IMR-90 (cell line): ENCODE measurements at regions not wholly inside any gene's neighbourhood (a gene's known extent, or its start where the extent isn't known, plus 50 kb on each side); places are given as distances from the start of the nearest gene placed in this dataset.

ENCODE experiments used
- ATAC-seq: fragments of 200-7000 bp; cut with Tn5 transposase; 2 replicates; pipeline ENCODE4 v1.9.1; 2020; ENCODE audit warnings: low read depth, mild to moderate bottlenecking, moderate library complexity
- BruUV-seq: library from RNA; stranded (reverse); fragments of 400-500 nt; replicated peaks from 2 replicates; lab custom pipeline; 2021; lab: Mats Ljungman, UMichigan
- CTCF ChIA-PET: fragments of 300-600 bp; formaldehyde crosslinking; extraction: SDS; loops from one replicate; lab custom pipeline; 2021; ENCODE audit warnings: antibody characterized with exemption; lab: Yijun Ruan, JAX
- POLR2A ChIA-PET: fragments of 300-600 bp; sonication (Branson Sonifier 250); formaldehyde crosslinking; loops from one replicate; lab custom pipeline; 2022; ENCODE audit warnings: antibody characterized with exemption; ENCODE audit not compliant: unreplicated experiment; lab: Charles Lee
- DNase-seq: peaks from one replicate; pipeline ENCODE4 v3.0.0; 2013
- H2AFZ ChIP-seq: replicated peaks from 2 replicates; pipeline ENCODE3; 2013; ENCODE audit warnings: low read length, mild to moderate bottlenecking; ENCODE audit not compliant: poor library complexity
- H2AK5ac ChIP-seq: 2 replicates; pipeline ENCODE4 v1.6.1; 2013; ENCODE audit warnings: low read depth, low read length, inconsistent platforms
- H2AK9ac ChIP-seq: replicated peaks from 2 replicates; pipeline ENCODE3; 2013; ENCODE audit warnings: mild to moderate bottlenecking, low read depth, low read length, moderate library complexity; ENCODE audit not compliant: poor library complexity
- H2BK120ac ChIP-seq: 2 replicates; pipeline ENCODE4 v1.6.1; 2013; ENCODE audit warnings: low read depth, low read length, inconsistent platforms
- H2BK15ac ChIP-seq: 3 replicates; pipeline ENCODE4 v1.6.1; 2013; ENCODE audit warnings: low read depth, low read length, inconsistent platforms
- H2BK20ac ChIP-seq: 2 replicates; pipeline ENCODE4 v1.6.1; 2013; ENCODE audit warnings: low read depth, mild to moderate bottlenecking, inconsistent platforms, low read length, moderate library complexity
- H2BK5ac ChIP-seq: 2 replicates; pipeline ENCODE4 v1.6.1; 2013; ENCODE audit warnings: mild to moderate bottlenecking, low read depth, low read length, inconsistent platforms; ENCODE audit not compliant: poor library complexity, severe bottlenecking
- H3K14ac ChIP-seq: replicated peaks from 2 replicates; pipeline ENCODE4 v1.6.1; 2013; ENCODE audit warnings: low read depth, low read length, inconsistent platforms
- H3K18ac ChIP-seq: 2 replicates; pipeline ENCODE4 v1.6.1; 2013; ENCODE audit warnings: low read depth, low read length, control low read depth
- H3K23ac ChIP-seq: 2 replicates; pipeline ENCODE4 v1.6.1; 2013; ENCODE audit warnings: low read depth, low read length, inconsistent platforms
- H3K27ac ChIP-seq: 2 replicates; pipeline ENCODE4 v1.5.1; 2013; ENCODE audit warnings: mild to moderate bottlenecking, control low read depth, low read length; ENCODE audit not compliant: insufficient read depth
- H3K27me3 ChIP-seq: 2 replicates; pipeline ENCODE4 v1.6.1; 2013; ENCODE audit warnings: low read length; ENCODE audit not compliant: control insufficient read depth, insufficient read depth
- H3K36me3 ChIP-seq: 2 replicates; pipeline ENCODE4 v1.6.1; 2013; ENCODE audit warnings: low read length, mixed read lengths; ENCODE audit not compliant: control insufficient read depth, insufficient read depth
- H3K4ac ChIP-seq: 2 replicates; pipeline ENCODE4 v1.6.1; 2013; ENCODE audit warnings: low read depth, low read length, inconsistent platforms
- H3K4me1 ChIP-seq: 2 replicates; pipeline ENCODE4 v1.6.1; 2013; ENCODE audit warnings: low read length, mixed read lengths; ENCODE audit not compliant: control insufficient read depth, insufficient read depth
- H3K4me2 ChIP-seq: 2 replicates; pipeline ENCODE4 v1.6.1; 2013; ENCODE audit warnings: low read depth, mild to moderate bottlenecking, control low read depth, low read length, moderate library complexity
- H3K4me3 ChIP-seq: 2 replicates; pipeline ENCODE4 v1.5.1; 2013; ENCODE audit warnings: low read depth, mild to moderate bottlenecking, control low read depth, low read length, moderate library complexity; ENCODE audit not compliant: insufficient read depth
- H3K56ac ChIP-seq: 2 replicates; pipeline ENCODE4 v1.6.1; 2013; ENCODE audit warnings: low read length, inconsistent platforms; ENCODE audit not compliant: insufficient read depth; ENCODE audit errors: extremely low read depth
- H3K79me1 ChIP-seq, 2 experiments: 2 replicates each; pipeline ENCODE4 v1.6.1; 2013; ENCODE audit warnings: low read length in 2 of 2, inconsistent platforms in 1 of 2, low read depth in 1 of 2
- H3K9ac ChIP-seq: 2 replicates; pipeline ENCODE4 v1.6.1; 2013; ENCODE audit warnings: low read depth, low read length, control low read depth
- H3K9me1 ChIP-seq: 2 replicates; pipeline ENCODE4 v1.6.1; 2013; ENCODE audit warnings: low read length, inconsistent platforms; ENCODE audit not compliant: insufficient read depth
- H3K9me3 ChIP-seq: 2 replicates; pipeline ENCODE4 v1.6.1; 2013; ENCODE audit warnings: low read length; ENCODE audit not compliant: control insufficient read depth, insufficient read depth
- H4K20me1 ChIP-seq: 2 replicates; pipeline ENCODE4 v1.6.1; 2013; ENCODE audit warnings: low read length, inconsistent platforms; ENCODE audit not compliant: insufficient read depth
- H4K5ac ChIP-seq: 2 replicates; pipeline ENCODE4 v1.6.1; 2013; ENCODE audit warnings: mild to moderate bottlenecking, low read depth, low read length, control low read depth
- H4K8ac ChIP-seq, 2 experiments: 2 replicates each; pipeline ENCODE4 v1.6.1; 2013; ENCODE audit warnings: low read depth in 2 of 2, low read length in 2 of 2, control low read depth in 1 of 2, inconsistent platforms in 1 of 2
- H4K91ac ChIP-seq: 2 replicates; pipeline ENCODE4 v1.6.1; 2013; ENCODE audit warnings: low read depth, low read length, inconsistent platforms; ENCODE audit not compliant: insufficient read depth
- CEBPB ChIP-seq: IDR thresholded peaks from 2 replicates; pipeline ENCODE4 v1.6.1; 2012; ENCODE audit warnings: low read depth, low read length, improper control_type of control experiment
- CHD1 ChIP-seq: IDR thresholded peaks from 2 replicates; pipeline ENCODE4 v1.6.1; 2012; ENCODE audit warnings: low read depth, low read length, improper control_type of control experiment
- FOS ChIP-seq: fragments of 150-350 bp; IDR thresholded peaks from 2 replicates; pipeline ENCODE4 v1.6.1; 2016; ENCODE audit warnings: low read depth, low read length
- NFE2L2 ChIP-seq: fragments of 150-350 bp; IDR thresholded peaks from 2 replicates; pipeline ENCODE4 v1.6.1; 2016; ENCODE audit warnings: low read depth, mild to moderate bottlenecking, low read length
- POLR2A ChIP-seq: IDR thresholded peaks from 2 replicates; pipeline ENCODE4 v1.6.1; 2012; ENCODE audit warnings: mild to moderate bottlenecking, low read depth, low read length
- SMC3 ChIP-seq: fragments of 150-350 bp; IDR thresholded peaks from 2 replicates; pipeline ENCODE4 v1.6.1; 2016; ENCODE audit warnings: low read depth, mild to moderate bottlenecking, antibody characterized with exemption, low read length, moderate library complexity
- WGBS, 2 experiments: methylation state at CpG; one replicate each; pipeline versions ENCODE4 v1.1.5 to v1.1.7; 2013; ENCODE audit warnings: missing lambda C conversion rate in 2 of 2; ENCODE audit not compliant: insufficient read length in 1 of 2; ENCODE audit errors: extremely low coverage in 2 of 2; 5-methylcytosine and 5-hydroxymethylcytosine counted together
- dilution Hi-C: fragments of 300-500 bp; cut with HindIII; formaldehyde crosslinking; loops from one replicate; pipeline ENCODE4 v1.14.3; 2018; ENCODE audit warnings: low sequenced_read_pairs; ENCODE audit not compliant: unreplicated experiment
- in situ Hi-C: fragments of 300-500 bp; cut with MboI; formaldehyde crosslinking; loops from 3 replicates; pipeline ENCODE4 v1.14.3; 2019; ENCODE audit warnings: low sequenced_read_pairs, inconsistent platforms, mixed read lengths
- intact Hi-C: fragments of 100-400 bp; cut with micrococcal nuclease; formaldehyde crosslinking; loops from 2 replicates; pipeline ENCODE4 v1.10.0; 2022

GRCh38 chr2:165024199-165024598, 68.9 kb upstream of the SLC38A11 start:
- Histone ChIP-seq H2BK20ac (no peak overlapping the region), H4K91ac (no peak overlapping the region), H2BK120ac (no peak overlapping the region), H3K56ac (no peak overlapping the region), H3K9me3 (no peaks in the 10 kb centered on the region), H2AFZ (no peak overlapping the region), H4K8ac (no peak overlapping the region), H3K4me3 (no peak overlapping the region), H2AK9ac (no peak overlapping the region), H3K4me1 (no peaks in the 10 kb centered on the region), H3K27me3 (peaks cover 1% of the 10 kb centered on the region; the same call in 1 of the 2 replicates), H2BK15ac (no peak overlapping the region), H3K18ac (no peak overlapping the region), H3K9ac (no peak overlapping the region), H3K23ac (no peak overlapping the region), H3K36me3 (no peaks in the 10 kb centered on the region), H3K79me1 (no peaks in the 10 kb centered on the region), H4K20me1 (no peaks in the 10 kb centered on the region), H4K5ac (no peak overlapping the region), H3K9me1 (no peaks in the 10 kb centered on the region), H3K14ac (no peak overlapping the region), H2AK5ac (no peak overlapping the region), H3K4ac (no peak overlapping the region), H2BK5ac (no peak overlapping the region), H3K4me2 (no peak overlapping the region), H3K27ac (no peak overlapping the region)
- in situ Hi-C loops, result loop anchor here (5.0 to 25.0 kb wide), 2 partner anchors 178 to 287 kb away; partner anchors contain the start of gene SCN3A
- no peak for ATAC-seq
- no TSS peak for BruUV-seq
- intact Hi-C loops, result no loop called here
- TF ChIP-seq CHD1 (no peak), SMC3 (no peak), NFE2L2 (no peak), FOS (no peak), CEBPB (no peak), POLR2A (no peak)
- no CpG with 5 or more reads among the region's 3 CpGs for WGBS, 2 experiments
- POLR2A ChIA-PET, result no interaction called here
- CTCF ChIA-PET, result interaction anchor here (1.2 kb wide), 1 partner anchor 10 kb away, joined by 4 read pairs; no protein-coding TSS in a partner anchor
- no peak for DNase-seq
- dilution Hi-C loops, result no loop called here
